Ectodermal cell (in vitro differentiated cells): ENCODE measurements at regions not wholly inside any gene's neighbourhood (a gene's known extent, or its start where the extent isn't known, plus 50 kb on each side); places are given as distances from the start of the nearest gene placed in this dataset.

Experiments
- H3K27ac ChIP-seq: 2 replicates; pipeline ENCODE4 v1.7.0; 2013; ENCODE audit warnings: mild to moderate bottlenecking, low read depth, low read length; ENCODE audit not compliant: insufficient read depth, poor library complexity, severe bottlenecking
- H3K27me3 ChIP-seq: 2 replicates; pipeline ENCODE4 v1.7.0; 2013; ENCODE audit warnings: mild to moderate bottlenecking, low read length; ENCODE audit not compliant: insufficient read depth, control insufficient read depth, poor library complexity, severe bottlenecking
- H3K36me3 ChIP-seq: one replicate; pipeline ENCODE4 v1.7.0; 2013; ENCODE audit warnings: low read length; ENCODE audit not compliant: control insufficient read depth, insufficient read depth
- H3K4me1 ChIP-seq: one replicate; pipeline ENCODE4 v1.7.0; 2013; ENCODE audit warnings: low read length; ENCODE audit not compliant: control insufficient read depth, insufficient read depth
- H3K4me3 ChIP-seq: 2 replicates; pipeline ENCODE4 v1.7.0; 2013; ENCODE audit warnings: low read depth, low read length, control low read depth; ENCODE audit not compliant: insufficient read depth
- H3K9me3 ChIP-seq: 2 replicates; pipeline ENCODE4 v1.7.0; 2013; ENCODE audit warnings: mild to moderate bottlenecking, low read length, moderate library complexity; ENCODE audit not compliant: control insufficient read depth
- whole genome bisulfite sequencing, 2 experiments: methylation state at CpG; one replicate each; pipeline ENCODE4 v1.1.7; 2013; ENCODE audit warnings: missing lambda C conversion rate in 2 of 2; 5-methylcytosine and 5-hydroxymethylcytosine counted together

DNA sequence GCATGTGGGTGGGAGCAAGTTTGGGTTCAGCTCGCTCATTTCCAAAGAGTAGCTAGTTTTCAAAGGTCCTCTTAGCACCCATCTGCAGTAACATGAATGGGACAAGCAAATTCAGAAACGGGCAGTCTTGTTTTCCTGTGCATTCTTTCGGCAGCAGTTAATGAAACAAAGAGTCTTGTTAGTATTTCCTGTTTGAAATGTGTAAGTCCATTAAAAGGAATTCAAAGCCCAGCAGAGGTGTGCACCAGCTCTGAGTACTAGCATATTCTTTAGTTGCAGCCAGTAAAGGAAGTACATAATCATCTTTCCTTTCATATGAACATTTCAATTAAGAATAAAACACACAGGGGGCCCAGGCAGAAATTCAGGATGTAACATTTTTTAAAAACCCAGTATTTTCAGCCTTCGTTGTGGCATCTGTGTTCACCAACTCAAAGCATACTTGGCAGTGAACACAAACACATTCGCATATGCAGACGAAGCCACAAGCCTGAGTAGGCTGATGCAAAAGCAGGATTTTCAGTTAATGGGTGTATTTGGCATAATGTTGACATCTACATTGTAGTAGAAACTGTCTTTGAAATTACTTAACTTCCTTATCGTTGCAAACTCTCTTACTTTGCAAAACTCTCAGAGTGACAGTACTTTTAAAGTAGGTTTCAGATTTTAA is 570.0 kb upstream of the FLRT2 start:
- 76% methylated on average over 7 of the region's 7 CpGs for WGBS, 2 experiments

DNA sequence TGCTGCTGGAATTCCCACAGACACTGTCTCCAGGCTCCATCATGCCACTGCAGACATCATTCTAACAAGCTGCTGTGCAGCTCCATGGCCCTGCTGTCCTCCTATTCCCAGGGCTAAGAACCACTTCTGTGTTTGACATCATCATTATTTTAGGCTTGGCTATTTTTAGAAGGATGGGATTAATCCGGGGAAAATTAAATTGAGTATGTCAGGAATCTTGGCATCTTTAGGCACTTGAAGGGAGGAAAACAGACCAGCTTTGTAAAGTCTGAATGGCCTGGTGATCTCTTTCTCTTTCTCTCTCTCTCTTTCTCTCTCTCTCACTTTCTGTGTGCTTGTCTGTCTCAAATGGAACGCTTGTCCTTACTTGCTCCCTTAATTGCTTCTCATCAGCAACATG is 568.3 kb upstream of the FLRT2 start:
- H3K36me3 ChIP-seq = no peaks in the 10 kb centered on the region
- no peaks in the 10 kb centered on the region for H3K27me3 ChIP-seq
- no peak overlapping the region for H3K4me3 ChIP-seq
- H3K4me1 ChIP-seq = no peaks in the 10 kb centered on the region
- no peak overlapping the region for H3K27ac ChIP-seq
- WGBS, 2 experiments = 86 to 88% methylated on average over 2 of the region's 2 CpGs
- no peaks in the 10 kb centered on the region for H3K9me3 ChIP-seq

More for the DNA sequence above, 570.0 kb upstream of the FLRT2 start:
- H3K9me3 ChIP-seq = no peaks in the 10 kb centered on the region
- H3K4me3 ChIP-seq = no peak overlapping the region
- no peak overlapping the region for H3K27ac ChIP-seq
- H3K27me3 ChIP-seq = no peaks in the 10 kb centered on the region
- no peaks in the 10 kb centered on the region for H3K4me1 ChIP-seq
- no peaks in the 10 kb centered on the region for H3K36me3 ChIP-seq

DNA sequence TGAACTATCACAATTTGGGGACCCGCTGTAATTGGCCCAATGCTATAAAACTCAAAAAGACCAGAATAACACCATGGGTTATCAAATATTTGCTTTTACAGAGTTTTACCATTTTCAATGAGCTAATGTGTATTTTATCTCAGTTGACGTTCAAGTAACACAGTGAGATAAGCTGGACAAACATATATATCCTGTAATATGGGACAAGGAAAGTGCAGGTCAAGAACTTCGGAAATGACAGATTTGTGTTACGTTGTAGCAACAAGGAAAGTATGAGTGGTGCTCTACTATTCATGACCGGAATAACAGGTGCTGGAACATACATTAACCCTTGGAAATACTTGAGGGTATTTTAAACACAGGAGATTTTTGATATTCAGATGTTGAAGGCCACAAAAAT is 566.4 kb upstream of the FLRT2 start:
- Histone ChIP-seq H3K27ac (no peak overlapping the region), H3K27me3 (no peaks in the 10 kb centered on the region)
- 95 to 96% methylated on average over 4 to 5 of the region's 5 CpGs for WGBS, 2 experiments

DNA sequence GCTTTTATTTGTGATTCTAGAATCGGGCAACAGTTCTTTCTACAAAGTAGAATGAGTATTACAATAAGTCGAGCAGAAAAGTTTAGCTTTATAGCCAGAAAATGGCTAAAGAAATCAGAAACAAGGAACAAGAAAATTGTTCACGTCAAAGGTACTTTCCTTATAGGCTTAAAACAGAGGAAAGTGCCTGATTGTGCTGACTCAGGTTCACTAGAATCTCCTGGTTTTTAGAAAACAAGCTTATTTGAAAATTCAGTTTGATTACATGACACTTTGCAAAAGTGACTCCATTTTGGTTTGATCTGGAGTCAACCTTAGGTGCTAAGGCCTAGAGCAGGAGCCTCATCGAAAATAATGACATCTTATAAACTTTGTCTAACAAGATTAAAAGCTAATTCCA is 564.7 kb upstream of the FLRT2 start:
- Histone ChIP-seq H3K4me3 (no peak overlapping the region), H3K9me3 (no peaks in the 10 kb centered on the region), H3K36me3 (no peaks in the 10 kb centered on the region), H3K27ac (no peak overlapping the region), H3K4me1 (no peaks in the 10 kb centered on the region), H3K27me3 (no peaks in the 10 kb centered on the region)
- WGBS, 2 experiments = 93 to 96% methylated on average over 3 to 4 of the region's 4 CpGs

More for the DNA sequence above, 566.4 kb upstream of the FLRT2 start:
- Histone ChIP-seq H3K4me1 (no peaks in the 10 kb centered on the region), H3K36me3 (no peaks in the 10 kb centered on the region), H3K9me3 (no peaks in the 10 kb centered on the region), H3K4me3 (no peak overlapping the region)

DNA sequence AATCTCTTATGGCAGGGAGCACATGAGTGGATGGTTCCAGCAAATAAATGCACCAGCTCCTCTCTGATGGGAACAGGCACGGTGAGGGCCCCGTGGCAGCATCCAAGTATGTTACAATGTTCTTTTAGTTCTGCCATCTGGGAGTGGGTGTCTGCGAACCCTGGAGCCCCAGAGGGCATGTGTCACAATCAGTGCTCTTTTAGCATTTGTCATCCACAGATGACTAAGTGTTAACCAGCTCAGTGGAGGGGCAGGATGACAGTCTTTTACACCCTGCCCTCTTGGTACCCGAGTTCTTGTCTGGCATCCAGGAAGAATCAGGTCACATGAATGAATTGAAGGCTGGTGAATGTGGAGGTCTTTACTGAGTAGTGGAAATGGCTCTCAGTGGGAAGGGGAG is 560.4 kb upstream of the FLRT2 start:
- Histone ChIP-seq H3K4me1 (no peaks in the 10 kb centered on the region), H3K27ac (no peak overlapping the region), H3K9me3 (no peaks in the 10 kb centered on the region), H3K27me3 (no peaks in the 10 kb centered on the region), H3K36me3 (no peaks in the 10 kb centered on the region), H3K4me3 (no peak overlapping the region)
- 84 to 90% methylated on average over 4 of the region's 4 CpGs for WGBS, 2 experiments

DNA sequence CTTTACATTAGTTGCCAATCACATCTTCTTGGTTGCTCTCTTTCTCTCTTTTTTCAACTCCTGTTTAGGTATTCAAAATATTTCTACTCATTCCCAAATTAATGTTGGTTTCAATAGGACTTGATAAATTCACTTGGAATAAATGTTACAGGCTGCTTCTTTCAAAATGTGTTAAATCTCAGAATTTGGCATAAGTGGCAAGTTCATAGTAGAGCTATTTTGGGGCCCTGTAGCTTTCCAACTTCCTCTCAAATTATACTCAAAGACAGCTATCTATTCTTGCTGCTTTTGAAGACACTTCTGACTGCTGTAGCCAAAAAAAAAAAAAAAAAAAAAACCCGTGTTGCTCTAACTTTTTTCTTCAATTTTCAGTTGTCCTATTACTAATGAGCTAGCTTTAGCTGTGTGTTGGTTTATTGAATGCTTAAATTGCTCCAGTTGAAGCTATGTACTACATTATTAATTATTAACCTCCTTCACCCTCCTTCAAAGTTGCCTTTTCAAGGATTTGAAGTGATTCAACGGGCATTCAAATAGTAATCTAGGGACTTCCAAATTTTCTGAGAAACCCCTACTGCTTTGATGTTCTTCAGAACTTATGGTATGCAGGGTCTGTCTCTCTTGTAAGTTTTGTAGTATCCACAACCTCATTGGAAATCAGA is 554.6 kb upstream of the FLRT2 start:
- H3K27me3 ChIP-seq = no peaks in the 10 kb centered on the region
- H3K9me3 ChIP-seq = no peaks in the 10 kb centered on the region
- no peaks in the 10 kb centered on the region for H3K36me3 ChIP-seq
- no peak overlapping the region for H3K27ac ChIP-seq
- H3K4me3 ChIP-seq = no peak overlapping the region
- 83 to 86% methylated on average over 1 of the region's 2 CpGs for WGBS, 2 experiments
- no peaks in the 10 kb centered on the region for H3K4me1 ChIP-seq

DNA sequence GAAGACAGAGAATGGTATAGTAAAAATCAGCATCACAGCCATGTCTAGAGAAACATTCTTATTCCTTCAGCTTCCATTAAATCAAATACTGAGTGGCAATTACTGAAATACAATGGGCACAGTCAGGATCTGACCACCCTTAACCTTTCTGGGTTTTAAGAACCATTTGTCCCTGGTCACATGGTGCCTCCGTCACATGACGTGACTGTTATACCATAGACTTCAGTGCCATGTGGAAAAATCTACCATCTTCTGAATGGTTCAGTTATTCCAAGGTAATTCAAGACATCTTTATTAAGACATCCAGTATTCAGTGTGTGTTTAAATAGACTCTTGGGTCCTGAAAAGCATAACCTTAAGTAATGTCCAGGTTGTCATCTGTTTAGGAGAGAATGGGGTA is 553.1 kb upstream of the FLRT2 start:
- Histone ChIP-seq H3K9me3 (no peaks in the 10 kb centered on the region), H3K27ac (no peak overlapping the region), H3K27me3 (no peaks in the 10 kb centered on the region), H3K4me1 (no peaks in the 10 kb centered on the region), H3K4me3 (no peak overlapping the region), H3K36me3 (no peaks in the 10 kb centered on the region)
- 93 to 94% methylated on average over 2 of the region's 2 CpGs for WGBS, 2 experiments

DNA sequence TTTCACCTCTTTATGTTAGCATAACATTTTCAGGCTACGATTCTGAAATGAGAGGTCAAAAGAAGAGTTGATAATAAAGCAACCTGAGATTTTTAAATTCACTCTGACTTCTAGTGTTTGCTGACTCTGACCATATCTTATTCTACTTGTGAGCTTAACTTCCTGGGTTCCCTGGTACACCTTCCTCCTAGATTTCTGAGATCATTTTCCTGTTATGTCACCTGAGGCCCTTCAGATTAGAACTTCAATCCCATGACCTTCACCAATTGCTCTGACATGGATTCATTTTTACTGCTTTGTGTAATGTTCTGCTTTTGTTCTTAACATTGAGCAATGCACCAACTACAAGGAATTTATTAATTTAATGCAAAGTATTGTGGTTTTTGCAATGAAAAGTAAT is 542.9 kb upstream of the FLRT2 start:
- Histone ChIP-seq H3K27me3 (no peaks in the 10 kb centered on the region), H3K9me3 (no peaks in the 10 kb centered on the region), H3K4me3 (no peak overlapping the region), H3K4me1 (no peaks in the 10 kb centered on the region), H3K36me3 (no peaks in the 10 kb centered on the region), H3K27ac (no peak overlapping the region)
- WGBS, 2 experiments = 100% methylated on average over 1 of the region's 1 CpG

DNA sequence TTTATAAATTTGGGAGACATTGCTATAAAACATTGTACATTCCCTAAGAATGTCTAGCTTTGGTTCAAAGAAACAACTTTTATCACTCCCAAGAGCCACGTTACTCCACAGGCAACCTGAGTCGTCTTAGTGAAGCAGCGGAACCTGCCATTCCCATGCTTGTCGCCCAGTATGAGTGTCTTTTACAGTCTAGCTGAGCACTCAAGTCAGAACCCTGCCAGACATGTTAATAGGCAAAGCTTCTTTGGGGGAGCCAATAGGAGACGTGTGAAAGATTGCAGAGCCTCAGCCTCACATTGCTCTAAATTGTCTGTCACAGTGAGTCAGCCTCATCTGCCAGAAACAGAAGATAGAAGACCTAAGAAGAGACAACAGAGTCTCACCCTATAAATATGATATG is 541.6 kb upstream of the FLRT2 start:
- WGBS, 2 experiments = 88 to 94% methylated on average over 5 of the region's 5 CpGs
- Histone ChIP-seq H3K27me3 (no peaks in the 10 kb centered on the region), H3K4me3 (no peak overlapping the region), H3K9me3 (no peaks in the 10 kb centered on the region), H3K36me3 (no peaks in the 10 kb centered on the region), H3K4me1 (no peaks in the 10 kb centered on the region), H3K27ac (no peak overlapping the region)

DNA sequence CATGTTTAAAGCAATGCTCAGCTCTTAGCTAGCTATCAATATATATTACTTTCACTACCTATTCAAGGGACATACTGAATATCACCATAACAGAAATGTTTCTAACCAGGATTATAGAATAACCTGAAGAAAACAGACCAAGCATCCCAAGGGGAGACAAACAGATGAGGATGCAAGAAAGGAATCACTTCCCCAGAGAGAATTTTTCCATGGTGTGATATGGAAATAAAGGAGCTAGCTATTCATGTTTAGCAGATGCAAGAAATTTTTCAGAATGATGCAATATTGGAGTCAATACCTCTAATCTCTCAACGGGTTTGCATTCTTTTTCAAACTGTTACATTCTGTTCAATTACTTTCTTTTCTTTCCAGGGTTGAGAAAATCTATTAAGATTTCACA is 538.9 kb upstream of the FLRT2 start:
- H3K4me1 ChIP-seq = no peaks in the 10 kb centered on the region
- WGBS, 2 experiments = 80% methylated on average over 1 of the region's 1 CpG
- no peaks in the 10 kb centered on the region for H3K27me3 ChIP-seq
- no peak overlapping the region for H3K27ac ChIP-seq
- no peak overlapping the region for H3K4me3 ChIP-seq
- no peaks in the 10 kb centered on the region for H3K36me3 ChIP-seq
- H3K9me3 ChIP-seq = no peaks in the 10 kb centered on the region
